HCT116 (cell line): ENCODE measurements at regions not wholly inside any gene's neighbourhood (a gene's known extent, or its start where the extent isn't known, plus 50 kb on each side); places are given as distances from the start of the nearest gene placed in this dataset.

Experiments used
- ATAC-seq: fragments of 200-7000 bp; cut with Tn5 transposase; 2 replicates; pipeline ENCODE4 v1.9.1; 2020; ENCODE audit warnings: mild to moderate bottlenecking, moderate library complexity
- BruUV-seq: library from RNA; stranded (reverse); fragments of 400-500 nt; replicated peaks from 2 replicates; lab custom pipeline; 2021; lab: Mats Ljungman, UMichigan
- CTCF ChIA-PET: fragments of 300-600 bp; sonication (Branson Sonifier 250); formaldehyde crosslinking; loops from one replicate; lab custom pipeline; 2021; ENCODE audit warnings: antibody characterized with exemption; lab: Charles Lee
- POLR2A ChIA-PET: fragments of 300-600, 350-600 bp; sonication (Branson Sonifier 250); formaldehyde crosslinking; loops from one replicate; lab custom pipeline; 2021; ENCODE audit warnings: antibody characterized with exemption; lab: Charles Lee
- RAD21 ChIA-PET, 2 experiments: fragments of 300-600 bp; sonication (Branson Sonifier 250); formaldehyde crosslinking; loops; one replicate each; lab custom pipeline; 2023; ENCODE audit warnings: low total read pairs in 2 of 2; ENCODE audit not compliant: uncharacterized antibody in 2 of 2, unreplicated experiment in 2 of 2, low non-redundant PET in 1 of 2; lab: Charles Lee
- DNase-seq: peaks from one replicate; pipeline ENCODE4 v3.0.0-alpha.2; 2010; ENCODE audit warnings: low read depth, low spot score
- H2AFZ ChIP-seq: fragments of 200-600 bp; shearing (Covaris generic), sonication (generic); 2 replicates; pipeline ENCODE4 v1.6.1; 2017; ENCODE audit warnings: low read depth, mixed run types, mixed read lengths, antibody characterized with exemption, low read length; ENCODE audit not compliant: poor library complexity, severe bottlenecking
- H3K27ac ChIP-seq: 2 replicates; pipeline ENCODE4 v1.5.1; 2012; ENCODE audit warnings: low read depth, low read length
- H3K27me3 ChIP-seq: fragments of 200-600 bp; sonication (generic); 2 replicates; pipeline ENCODE4 v1.6.1; 2016; ENCODE audit warnings: mixed run types, low read length, mixed read lengths; ENCODE audit not compliant: insufficient read depth
- H3K36me3 ChIP-seq, 2 experiments: fragments of 200-500 bp in 1 of 2; fragments of 200-600 bp in 1 of 2; sonication (Bioruptor generic) in 1 of 2; sonication (generic) in 1 of 2; 2 replicates each; pipeline versions ENCODE4 v1.5.1 to v1.6.1; 2014 to 2016; ENCODE audit warnings: low read length in 2 of 2, inconsistent platforms in 1 of 2, mixed read lengths in 1 of 2, mixed run types in 1 of 2; ENCODE audit not compliant: insufficient read depth in 2 of 2, control insufficient read depth in 1 of 2
- H3K4me1 ChIP-seq, 2 experiments: fragments of 200-600 bp in 1 of 2; sonication (generic) in 1 of 2; 2 replicates each; pipeline versions ENCODE4 v1.5.1 to v1.6.1; 2012 to 2017; ENCODE audit warnings: low read length in 2 of 2, inconsistent platforms in 1 of 2, mild to moderate bottlenecking in 1 of 2, mixed read lengths in 1 of 2, mixed run types in 1 of 2, moderate library complexity in 1 of 2; ENCODE audit not compliant: insufficient read depth in 2 of 2, control insufficient read depth in 1 of 2
- H3K4me2 ChIP-seq: fragments of 200-600 bp; sonication (generic); 2 replicates; pipeline ENCODE4 v1.6.1; 2017; ENCODE audit warnings: mixed run types, low read length, mixed read lengths
- H3K4me3 ChIP-seq, 2 experiments: fragments of 200-600 bp in 1 of 2; sonication (generic) in 1 of 2; replicated peaks in 1 of 2; 2 replicates each; pipeline ENCODE4 v1.5.1; 2011 to 2016; ENCODE audit warnings: low read length in 2 of 2, control low read depth in 1 of 2, low read depth in 1 of 2, mild to moderate bottlenecking in 1 of 2, mixed read lengths in 1 of 2, mixed run types in 1 of 2
- H3K79me2 ChIP-seq: fragments of 200-600 bp; sonication (generic); 2 replicates; pipeline ENCODE4 v1.6.1; 2017; ENCODE audit warnings: mild to moderate bottlenecking, mixed run types, low read length, moderate library complexity, mixed read lengths; ENCODE audit not compliant: insufficient read depth
- H3K9ac ChIP-seq: fragments of 200-600 bp; sonication (generic); 2 replicates; pipeline ENCODE4 v1.6.1; 2016; ENCODE audit warnings: low read length, mixed read lengths
- H3K9me2 ChIP-seq: fragments of 200-600 bp; sonication (generic), shearing (Covaris generic); 2 replicates; pipeline ENCODE4 v1.6.1; 2017; ENCODE audit warnings: mixed run types, mild to moderate bottlenecking, moderate library complexity; ENCODE audit not compliant: insufficient read depth
- H3K9me3 ChIP-seq, 2 experiments: fragments of 200-500 bp in 1 of 2; fragments of 200-600 bp in 1 of 2; sonication (Bioruptor generic) in 1 of 2; sonication (generic) in 1 of 2; 2 replicates each; pipeline ENCODE4 v1.6.1; 2014 to 2017; ENCODE audit warnings: low read length in 2 of 2, mixed read lengths in 2 of 2, inconsistent platforms in 1 of 2, low read depth in 1 of 2, mild to moderate bottlenecking in 1 of 2, mixed run types in 1 of 2, moderate library complexity in 1 of 2; ENCODE audit not compliant: control insufficient read depth in 1 of 2, insufficient read depth in 1 of 2
- H4K20me1 ChIP-seq: fragments of 200-600 bp; sonication (generic), shearing (Covaris generic); 2 replicates; pipeline ENCODE4 v1.6.1; 2017; ENCODE audit warnings: mixed run types, mild to moderate bottlenecking, moderate library complexity; ENCODE audit not compliant: insufficient read depth
- CEBPB ChIP-seq: IDR thresholded peaks from 2 replicates; pipeline ENCODE4 v1.6.1; 2012; ENCODE audit warnings: low read depth
- SP1 ChIP-seq: IDR thresholded peaks from 2 replicates; pipeline ENCODE4 v1.6.1; 2012; ENCODE audit warnings: low read depth
- SRF ChIP-seq: IDR thresholded peaks from 2 replicates; pipeline ENCODE4 v1.6.1; 2012; ENCODE audit warnings: low read depth
- ZNF274 ChIP-seq: fragments of 200-500 bp; sonication (Bioruptor generic); IDR thresholded peaks from 2 replicates; pipeline ENCODE4 v1.6.1; 2014; ENCODE audit warnings: mild to moderate bottlenecking, low read depth, low read length, inconsistent platforms
- intact Hi-C: fragments of 100-400 bp; cut with micrococcal nuclease; formaldehyde crosslinking; loops from 2 replicates; pipeline ENCODE4 v1.10.0; 2022
- TF ChIP-seq, protein P1 (sequence below): IDR thresholded peaks from 2 replicates; pipeline ENCODE4 v1.6.1; 2012
- TF ChIP-seq, protein P2 (sequence below): IDR thresholded peaks from 2 replicates; pipeline ENCODE4 v1.6.1; 2011; ENCODE audit warnings: mild to moderate bottlenecking, low read length, moderate library complexity; ENCODE audit not compliant: insufficient replicate concordance; ENCODE audit errors: extremely low read depth

- BruUV-seq, result no TSS peak
- H3K27ac ChIP-seq, result no peak overlapping the region
- ChIA-PET RAD21 (no interaction called here), CTCF (no interaction called here), POLR2A (no interaction called here)
- ATAC-seq (no peak), DNase-seq (no peak)
- H4K20me1 ChIP-seq, result no peaks in the 10 kb centered on the region
- no peaks in the 10 kb centered on the region for H3K27me3 ChIP-seq
- no peak overlapping the region for H3K9ac ChIP-seq
- no peaks in the 10 kb centered on the region for H3K79me2 ChIP-seq
- no peak overlapping the region for H3K4me3 ChIP-seq
- no peaks in the 10 kb centered on the region for H3K4me1 ChIP-seq
- no peak for TF ChIP-seq ZNF274
- TF ChIP-seq, protein P1, sequence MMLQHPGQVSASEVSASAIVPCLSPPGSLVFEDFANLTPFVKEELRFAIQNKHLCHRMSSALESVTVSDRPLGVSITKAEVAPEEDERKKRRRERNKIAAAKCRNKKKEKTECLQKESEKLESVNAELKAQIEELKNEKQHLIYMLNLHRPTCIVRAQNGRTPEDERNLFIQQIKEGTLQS, result no peak
- TF ChIP-seq SRF, result no peak
- TF ChIP-seq, protein P2, sequence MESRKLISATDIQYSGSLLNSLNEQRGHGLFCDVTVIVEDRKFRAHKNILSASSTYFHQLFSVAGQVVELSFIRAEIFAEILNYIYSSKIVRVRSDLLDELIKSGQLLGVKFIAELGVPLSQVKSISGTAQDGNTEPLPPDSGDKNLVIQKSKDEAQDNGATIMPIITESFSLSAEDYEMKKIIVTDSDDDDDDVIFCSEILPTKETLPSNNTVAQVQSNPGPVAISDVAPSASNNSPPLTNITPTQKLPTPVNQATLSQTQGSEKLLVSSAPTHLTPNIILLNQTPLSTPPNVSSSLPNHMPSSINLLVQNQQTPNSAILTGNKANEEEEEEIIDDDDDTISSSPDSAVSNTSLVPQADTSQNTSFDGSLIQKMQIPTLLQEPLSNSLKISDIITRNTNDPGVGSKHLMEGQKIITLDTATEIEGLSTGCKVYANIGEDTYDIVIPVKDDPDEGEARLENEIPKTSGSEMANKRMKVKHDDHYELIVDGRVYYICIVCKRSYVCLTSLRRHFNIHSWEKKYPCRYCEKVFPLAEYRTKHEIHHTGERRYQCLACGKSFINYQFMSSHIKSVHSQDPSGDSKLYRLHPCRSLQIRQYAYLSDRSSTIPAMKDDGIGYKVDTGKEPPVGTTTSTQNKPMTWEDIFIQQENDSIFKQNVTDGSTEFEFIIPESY, result no peak
- TF ChIP-seq CEBPB, result no peak
- TF ChIP-seq SP1, result no peak
- H3K36me3 ChIP-seq, result no peaks in the 10 kb centered on the region
- H3K4me2 ChIP-seq, result no peak overlapping the region
- intact Hi-C loops, result no loop called here
- H2AFZ ChIP-seq, result no peak overlapping the region
- H3K9me3 ChIP-seq, result no peaks in the 10 kb centered on the region; a peak in 1 of 4 replicates
- H3K9me2 ChIP-seq, result no peaks in the 10 kb centered on the region
Observed at GRCh38 chr2:59726228-59727120, 827.0 kb downstream of the BCL11A start.
